Lower lobe of right lung (tissue), 2 donors: ENCODE measurements at regions not wholly inside any gene's neighbourhood (a gene's known extent, or its start where the extent isn't known, plus 50 kb on each side); places are given as distances from the start of the nearest gene placed in this dataset.

Experiments
- ATAC-seq, 2 donors: fragments of 200-7000 bp; cut with Tn5 transposase; one replicate each; pipeline ENCODE4 v1.9.1; 2020 to 2022; ENCODE audit warnings: mild to moderate bottlenecking in 2 of 2, moderate library complexity in 2 of 2
- DNase-seq: peaks from one replicate; pipeline ENCODE4 v3.0.0-alpha.2; 2020
- H3K27ac ChIP-seq: fragments of 200-600 bp; one replicate; pipeline ENCODE4 v1.8.0; 2022
- H3K27me3 ChIP-seq: fragments of 200-600 bp; one replicate; pipeline ENCODE4 v1.8.0; 2022; ENCODE audit warnings: low read depth
- H3K36me3 ChIP-seq: fragments of 200-600 bp; one replicate; pipeline ENCODE4 v1.8.0; 2022; ENCODE audit warnings: mild to moderate bottlenecking
- H3K4me1 ChIP-seq: fragments of 200-600 bp; one replicate; pipeline ENCODE4 v1.8.0; 2022
- H3K4me3 ChIP-seq: fragments of 200-600 bp; one replicate; pipeline ENCODE4 v1.8.0; 2022; ENCODE audit warnings: mild to moderate bottlenecking
- H3K9me3 ChIP-seq: fragments of 200-600 bp; one replicate; pipeline ENCODE4 v1.8.0; 2022
- CTCF ChIP-seq: fragments of 200-600 bp; IDR thresholded peaks from one replicate; pipeline ENCODE4 v1.8.0; 2022; ENCODE audit warnings: antibody characterized with exemption, mild to moderate bottlenecking
- intact Hi-C: fragments of 100-400 bp; cut with DNase I; formaldehyde crosslinking; loops from one replicate; pipeline ENCODE4 v1.11.0; 2022
- donor health status: DM: no; HTN: yes; CAD: no; lungs with severe emphysema.

- no peaks in the 10 kb centered on the region for H3K36me3 ChIP-seq
- H3K27ac ChIP-seq, result no peak overlapping the region
- H3K4me3 ChIP-seq, result no peak overlapping the region
- no peaks in the 10 kb centered on the region for H3K27me3 ChIP-seq
- DNase-seq (no peak), ATAC-seq (no peak)
- TF ChIP-seq CTCF, result no peak
- intact Hi-C loops, result no loop called here
- peaks cover 6% of the 10 kb centered on the region for H3K4me1 ChIP-seq
- H3K9me3 ChIP-seq, result no peaks in the 10 kb centered on the region
These were observed 90.0 kb upstream of the MDM1 start for GRCh38 chr12:68422159-68422558.

GRCh38 chr12:68422956-68423574, 90.9 kb upstream of the MDM1 start:
- Histone ChIP-seq H3K4me1 (no peaks in the 10 kb centered on the region), H3K27ac (no peak overlapping the region), H3K4me3 (no peak overlapping the region), H3K27me3 (no peaks in the 10 kb centered on the region), H3K36me3 (no peaks in the 10 kb centered on the region), H3K9me3 (no peaks in the 10 kb centered on the region)
- DNase-seq (no peak), ATAC-seq (peak in 1 of 2 donors; percentile 29)
- intact Hi-C loops, result no loop called here
- TF ChIP-seq CTCF, result no peak

GRCh38 chr12:68425998-68426397, 93.8 kb upstream of the MDM1 start:
- DNase-seq (no peak), ATAC-seq (no peak)
- no peak overlapping the region for H3K27ac ChIP-seq
- H3K27me3 ChIP-seq, result no peaks in the 10 kb centered on the region
- no peaks in the 10 kb centered on the region for H3K4me1 ChIP-seq
- H3K4me3 ChIP-seq, result no peak overlapping the region
- H3K36me3 ChIP-seq, result no peaks in the 10 kb centered on the region
- TF ChIP-seq CTCF, result no peak
- no peaks in the 10 kb centered on the region for H3K9me3 ChIP-seq
- intact Hi-C loops, result no loop called here

GRCh38 chr12:68428211-68428610, 96.0 kb upstream of the MDM1 start:
- Histone ChIP-seq H3K9me3 (no peaks in the 10 kb centered on the region), H3K4me1 (no peaks in the 10 kb centered on the region), H3K27me3 (no peaks in the 10 kb centered on the region), H3K4me3 (no peak overlapping the region), H3K36me3 (no peaks in the 10 kb centered on the region), H3K27ac (no peak overlapping the region)
- no peak for TF ChIP-seq CTCF
- ATAC-seq (no peak), DNase-seq (no peak)
- intact Hi-C loops, result no loop called here

GRCh38 chr12:68428724-68429501, 96.8 kb upstream of the MDM1 start:
- no peak overlapping the region for H3K27ac ChIP-seq
- no peaks in the 10 kb centered on the region for H3K9me3 ChIP-seq
- H3K36me3 ChIP-seq, result no peaks in the 10 kb centered on the region
- H3K4me1 ChIP-seq, result no peaks in the 10 kb centered on the region
- intact Hi-C loops, result no loop called here
- no peak overlapping the region for H3K4me3 ChIP-seq
- TF ChIP-seq CTCF, result no peak
- ATAC-seq, result no peak
- no peak for DNase-seq
- H3K27me3 ChIP-seq, result no peaks in the 10 kb centered on the region
